HG03175 (cell line): ENCODE measurements at regions not wholly inside any gene's neighbourhood (a gene's known extent, or its start where the extent isn't known, plus 50 kb on each side); places are given as distances from the start of the nearest gene placed in this dataset.

Experiments
- ATAC-seq: cut with Tn5 transposase; IDR thresholded peaks from one replicate; pipeline ENCODE4 v1.9.1; 2021; ENCODE audit warnings: mild to moderate bottlenecking, moderate library complexity; ENCODE audit not compliant: unreplicated experiment

- peak; percentile 96 for ATAC-seq
Observed at GRCh38 chrX:69028006-69028760, 137.1 kb downstream of the PJA1 start.

GRCh38 chrX:69027181-69028005 lies 137.9 kb downstream of the PJA1 start:
- no peak for ATAC-seq

GRCh38 chrX:69025802-69026301 lies 139.4 kb downstream of the PJA1 start:
- ATAC-seq: no peak

- ATAC-seq: no peak
Observed at GRCh38 chrX:69024931-69025330, 140.3 kb downstream of the PJA1 start.

GRCh38 chrX:69024161-69024736 lies 141.0 kb downstream of the PJA1 start:
- ATAC-seq: no peak

- ATAC-seq: no peak
Observed at GRCh38 chrX:69022430-69022829, 142.8 kb downstream of the PJA1 start.

GRCh38 chrX:69021141-69021960 lies 143.9 kb downstream of the PJA1 start:
- no peak for ATAC-seq

GRCh38 chrX:69020316-69020715 lies 144.9 kb downstream of the PJA1 start:
- ATAC-seq: no peak

GRCh38 chrX:69019073-69019890 lies 146.0 kb downstream of the PJA1 start:
- ATAC-seq: no peak

GRCh38 chrX:69018416-69019072 lies 146.7 kb downstream of the PJA1 start:
- no peak for ATAC-seq

- no peak for ATAC-seq
Observed at GRCh38 chrX:69016293-69016941, 148.8 kb downstream of the PJA1 start.

- no peak for ATAC-seq
Observed at GRCh38 chrX:69015564-69016292, 149.5 kb downstream of the PJA1 start.

GRCh38 chrX:69015156-69015555 lies 150.1 kb downstream of the PJA1 start:
- no peak for ATAC-seq

GRCh38 chrX:69014200-69014599 lies 151.1 kb downstream of the PJA1 start:
- no peak for ATAC-seq

- no peak for ATAC-seq
Observed at GRCh38 chrX:69010339-69010738, 154.9 kb downstream of the PJA1 start.

- no peak for ATAC-seq
Observed at GRCh38 chrX:69000877-69001276, 164.4 kb downstream of the PJA1 start.

- no peak for ATAC-seq
Observed at GRCh38 chrX:68999931-69000330, 165.3 kb downstream of the PJA1 start.

GRCh38 chrX:68999356-68999755 lies 165.9 kb downstream of the PJA1 start:
- no peak for ATAC-seq
